ENCODE measurements at regions not wholly inside any gene's neighbourhood (a gene's known extent, or its start where the extent isn't known, plus 50 kb on each side); places are given as distances from the start of the nearest gene placed in this dataset.
"Not testable (repeated sequence)": the region's sequence is repeated elsewhere in the genome, so short reads cannot be mapped to it uniquely, and the experiment has no call there.

DNA sequence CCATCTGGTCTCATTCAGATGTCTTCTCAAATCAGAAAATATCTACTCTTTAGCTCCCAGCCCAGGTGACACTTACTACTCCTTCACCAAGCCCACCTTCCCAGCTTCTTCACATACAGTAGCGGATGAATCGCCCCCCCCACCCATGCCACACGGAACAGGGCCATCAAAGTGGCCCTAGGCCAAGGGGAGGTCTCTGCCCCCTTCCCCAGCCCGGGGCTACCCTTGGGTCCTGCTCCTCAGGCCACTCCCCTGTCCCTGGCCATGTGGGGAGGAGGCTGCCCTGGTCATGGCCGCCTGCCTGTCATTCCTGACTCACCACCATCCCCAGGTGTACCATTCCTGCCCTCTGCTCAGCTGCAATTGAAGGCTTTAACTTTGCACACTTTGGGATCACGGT, 142.8 kb downstream of the NECTIN1 start:
- no peak for DNase-seq

DNA sequence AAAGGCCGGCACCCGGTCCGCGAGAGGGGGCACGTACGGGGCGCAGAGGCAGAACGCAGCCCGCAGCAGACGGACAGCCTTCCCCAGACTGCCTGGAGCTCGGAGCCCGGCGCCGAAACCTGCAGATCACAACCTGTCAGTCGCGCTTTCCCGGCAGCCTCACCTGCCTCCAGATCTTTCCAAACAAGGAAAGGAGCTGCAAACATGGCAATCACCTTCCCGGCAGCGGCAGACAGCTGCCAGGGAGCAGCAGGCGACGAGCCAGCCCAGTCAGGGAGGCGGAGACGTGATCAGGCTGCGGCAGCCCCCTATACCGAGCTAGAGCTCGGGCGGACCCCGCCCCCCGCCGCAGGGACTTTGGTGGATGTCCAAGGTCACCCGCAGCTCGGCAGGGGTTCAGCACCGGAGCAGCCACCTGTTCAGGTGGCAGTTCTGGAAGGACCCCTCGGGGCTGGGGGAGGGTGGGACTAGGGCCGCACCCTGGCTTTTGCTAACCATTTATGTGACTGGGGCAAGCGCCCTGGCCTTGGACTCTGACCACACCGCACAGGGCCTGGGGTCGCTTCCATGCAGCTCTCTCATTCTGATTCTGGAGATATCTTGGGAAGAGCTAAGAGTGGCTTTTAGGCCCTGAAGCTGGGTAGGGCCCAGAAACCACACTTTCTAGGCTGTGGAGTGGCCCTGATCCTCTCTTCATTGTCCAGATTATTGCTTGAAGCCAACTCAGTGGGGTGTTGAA, 143.8 kb downstream of the NECTIN1 start:
- DNase-seq = no peak

GRCh38 chr11:119584193-119585042, 144.6 kb downstream of the NECTIN1 start:
- DNase-seq = no peak

DNA sequence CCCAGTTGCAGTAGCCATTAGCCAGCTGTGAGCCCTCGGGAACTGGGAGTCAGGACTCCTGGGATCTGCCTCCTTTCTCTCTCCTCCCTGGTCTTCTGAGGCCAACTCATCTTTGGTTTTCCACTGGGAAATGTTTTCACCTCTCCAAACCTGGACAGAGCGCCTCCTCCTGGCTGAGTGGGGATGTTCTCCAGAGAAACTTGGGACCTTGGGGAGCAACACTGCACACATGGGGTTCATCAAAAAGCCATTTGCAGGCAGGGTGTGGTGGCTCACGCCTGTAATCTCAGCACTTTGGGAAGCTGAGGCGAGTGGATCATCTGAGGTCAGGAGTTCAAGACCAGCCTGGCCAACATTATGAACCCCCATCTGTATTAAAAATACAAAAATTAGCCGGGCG, 145.4 kb downstream of the NECTIN1 start:
- DNase-seq = no peak

DNA sequence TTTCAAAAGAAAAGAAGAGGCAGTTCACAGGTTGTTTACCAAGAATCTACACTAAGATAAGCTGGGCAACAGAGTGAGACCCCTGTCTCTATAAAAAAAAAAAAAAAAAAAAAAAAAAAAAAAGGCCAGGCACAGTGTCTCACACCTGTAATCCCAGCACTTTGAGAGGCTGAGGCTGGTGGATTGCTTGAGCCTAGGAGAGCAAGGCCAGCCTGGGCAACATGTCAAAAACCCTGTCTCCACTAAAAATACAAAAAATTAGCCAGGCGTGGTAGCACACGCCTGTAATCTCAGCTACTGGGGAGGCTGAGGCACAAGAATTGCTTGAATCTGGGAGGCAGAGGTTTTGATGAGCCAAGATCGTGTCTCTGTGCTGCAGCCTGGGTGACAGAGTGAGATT, 147.6 kb downstream of the NECTIN1 start:
- not testable (repeated sequence) for DNase-seq

DNA sequence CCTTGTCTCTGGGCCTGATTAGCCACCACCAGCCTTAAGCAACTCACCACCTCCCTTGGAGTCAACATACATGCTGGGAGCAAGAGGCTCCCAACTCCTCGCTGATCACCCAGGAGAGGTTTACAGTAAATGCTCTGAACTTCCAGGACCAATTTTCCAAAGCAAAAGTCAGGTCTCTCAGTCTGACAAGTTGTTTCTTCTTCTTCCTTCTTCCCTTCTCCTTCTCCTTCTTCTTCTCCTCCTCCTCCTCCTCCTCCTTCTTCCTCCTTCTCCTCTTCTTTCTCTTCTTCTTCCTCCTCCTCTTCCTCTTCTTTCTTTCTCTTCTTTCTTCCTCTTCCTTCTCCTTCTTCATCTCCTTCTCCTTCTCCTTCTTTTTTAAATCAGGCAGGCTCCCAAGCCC, 148.2 kb downstream of the NECTIN1 start:
- no peak for DNase-seq

DNA sequence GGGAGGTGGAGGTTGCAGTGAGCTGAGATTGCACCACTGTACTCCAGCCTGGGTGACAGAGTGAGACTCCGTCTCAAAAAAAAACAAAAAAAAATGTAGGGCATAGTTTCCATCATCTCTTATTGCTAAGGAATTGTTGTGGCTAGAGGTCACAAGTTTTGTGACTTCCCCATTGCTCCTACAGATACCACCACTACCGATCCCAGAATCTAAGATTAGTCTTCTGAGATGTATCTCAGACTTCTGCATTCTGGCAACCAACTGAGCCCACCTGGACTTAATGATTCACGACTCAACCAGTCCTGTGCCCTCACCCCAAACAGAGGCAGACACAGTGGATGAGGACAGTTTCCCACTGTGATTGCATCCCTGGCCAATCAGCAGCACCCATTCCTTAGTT, 148.9 kb downstream of the NECTIN1 start:
- no peak for DNase-seq

DNA sequence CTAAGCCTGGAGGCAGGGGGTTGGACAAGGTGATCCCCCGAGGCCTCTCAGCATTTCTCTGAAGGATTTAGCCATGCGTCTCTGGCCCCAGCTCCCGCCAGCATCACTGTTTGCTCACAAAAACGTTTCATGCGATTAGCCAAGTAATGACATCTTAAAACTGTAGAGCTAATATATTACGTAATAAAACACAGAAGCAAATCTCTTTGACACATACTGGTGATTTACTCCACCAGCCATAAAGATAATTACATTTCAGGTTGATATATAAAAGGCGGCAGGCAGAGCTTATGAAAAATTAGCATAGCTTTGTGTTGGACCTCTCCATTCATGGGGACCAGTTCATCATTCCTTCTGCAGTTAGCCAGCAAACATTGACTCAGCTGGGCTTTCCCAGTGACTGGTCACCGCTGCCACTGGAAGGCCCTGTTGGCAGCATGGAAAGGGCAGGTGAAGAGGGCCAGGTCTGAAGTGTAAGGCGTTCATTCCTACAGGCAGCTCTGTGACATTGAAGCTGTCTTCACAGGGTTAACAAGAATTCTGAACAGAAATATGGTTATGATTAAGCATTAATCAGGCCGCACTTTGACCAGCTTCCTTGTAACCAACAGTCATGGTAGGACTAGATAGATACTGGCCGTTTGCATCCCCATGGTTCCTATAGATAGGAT, 150.3 kb downstream of the NECTIN1 start:
- DNase-seq = no peak

DNA sequence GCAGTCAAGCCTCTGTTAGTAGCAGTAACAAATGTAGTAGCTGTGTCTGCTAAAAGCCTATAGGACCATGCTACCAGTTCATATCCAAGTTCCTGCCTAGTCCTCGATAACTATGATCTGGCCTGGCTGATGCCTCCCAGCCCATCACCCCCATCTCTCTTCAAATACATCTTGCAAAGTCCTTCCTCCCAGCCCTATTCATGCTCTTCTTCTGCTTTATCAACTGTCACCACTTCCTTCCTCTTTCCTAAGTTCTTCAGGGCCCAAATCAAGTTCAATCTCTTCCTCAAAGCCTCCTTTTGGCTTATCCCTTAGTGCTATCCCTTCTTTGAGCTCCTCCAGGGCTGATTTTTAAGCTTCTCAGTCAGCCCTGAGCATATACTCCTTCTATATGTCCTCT, 150.9 kb upstream of the THY1 start:
- DNase-seq = no peak

DNA sequence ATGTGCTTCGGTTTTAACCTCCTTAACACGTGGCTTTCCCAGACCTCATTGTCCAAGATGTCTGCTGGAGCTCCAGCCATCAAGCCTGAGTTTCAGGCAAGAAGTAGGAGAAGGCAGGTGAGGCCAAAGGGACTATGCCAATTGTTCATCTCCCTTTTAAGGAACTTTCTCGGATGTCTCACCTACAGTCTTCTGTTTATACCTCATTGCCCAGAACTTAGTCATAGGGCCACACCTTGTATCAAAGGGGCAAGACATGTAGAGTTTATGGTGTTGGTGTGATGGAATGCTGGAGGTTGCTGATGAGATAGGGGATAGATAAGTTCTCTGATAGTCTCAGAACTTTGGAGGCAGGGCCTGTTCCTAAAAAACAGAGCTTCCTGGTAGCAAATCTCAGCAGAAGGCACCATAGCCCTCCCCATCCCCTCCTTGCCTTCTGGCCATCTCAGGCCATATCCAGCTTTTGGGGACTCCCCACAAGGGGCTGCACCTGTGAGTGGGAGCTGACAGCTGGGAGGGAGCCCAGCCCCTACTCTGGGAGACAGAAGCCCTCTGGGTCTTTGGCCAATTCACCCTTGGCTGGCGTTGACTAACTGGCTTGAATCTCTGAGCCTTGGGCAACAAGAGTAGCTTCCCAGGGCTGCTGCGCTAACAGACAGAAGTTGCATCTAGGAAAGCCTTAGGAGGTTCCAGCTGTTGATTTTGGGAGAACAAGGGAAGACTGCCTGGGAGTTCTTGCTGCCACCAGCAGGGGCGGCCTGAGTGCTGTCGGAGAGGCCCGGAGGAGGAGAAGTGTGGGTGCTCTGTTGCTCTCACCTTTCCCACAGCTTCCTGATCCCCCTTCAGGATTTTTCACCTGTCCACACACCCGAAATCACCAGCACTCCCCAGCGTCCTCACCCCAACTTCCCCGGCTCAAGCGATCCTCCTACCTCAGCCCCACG, 149.8 kb upstream of the THY1 start:
- no peak for DNase-seq

DNA sequence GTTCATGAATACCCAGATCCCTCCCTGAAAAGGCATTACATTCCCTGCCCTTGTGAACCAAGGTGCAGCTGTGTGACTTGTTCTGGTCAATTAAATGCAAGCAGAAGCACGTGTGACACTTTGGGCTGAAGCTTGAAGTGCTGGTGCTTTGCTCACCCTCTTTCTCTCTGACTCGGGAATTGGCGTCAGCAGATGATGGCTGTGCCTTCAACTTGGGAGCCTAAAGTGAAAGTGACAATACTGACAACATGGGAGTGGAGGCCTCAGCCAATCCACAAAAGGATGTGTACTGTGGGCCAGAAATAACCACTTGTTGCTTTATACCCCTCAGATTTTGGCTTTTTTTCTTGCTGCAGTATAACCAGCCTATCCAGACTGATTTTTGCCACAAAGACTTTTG, 148.3 kb upstream of the THY1 start:
- DNase-seq = no peak

GRCh38 chr11:119567688-119568582, 145.0 kb upstream of the THY1 start:
- no peak for DNase-seq

DNA sequence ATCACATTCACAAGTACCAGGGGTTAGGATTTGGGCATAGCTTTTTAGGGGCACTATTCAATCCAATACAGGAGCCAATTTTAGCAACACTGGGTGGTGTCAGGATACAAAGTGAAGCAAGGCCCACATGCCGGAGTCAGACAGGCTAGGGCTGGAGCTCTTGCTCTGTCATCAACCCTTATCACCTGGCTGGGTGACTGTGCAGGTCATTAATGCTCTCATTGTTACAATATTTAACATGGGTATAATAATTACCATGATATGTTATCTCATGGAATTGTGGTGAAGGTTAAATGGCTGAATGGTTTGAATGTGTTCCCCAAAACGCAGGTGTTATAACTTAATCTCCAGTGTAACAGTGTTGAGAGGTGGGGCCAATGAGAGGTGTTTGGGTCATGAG, 143.3 kb upstream of the THY1 start:
- no peak for DNase-seq

DNA sequence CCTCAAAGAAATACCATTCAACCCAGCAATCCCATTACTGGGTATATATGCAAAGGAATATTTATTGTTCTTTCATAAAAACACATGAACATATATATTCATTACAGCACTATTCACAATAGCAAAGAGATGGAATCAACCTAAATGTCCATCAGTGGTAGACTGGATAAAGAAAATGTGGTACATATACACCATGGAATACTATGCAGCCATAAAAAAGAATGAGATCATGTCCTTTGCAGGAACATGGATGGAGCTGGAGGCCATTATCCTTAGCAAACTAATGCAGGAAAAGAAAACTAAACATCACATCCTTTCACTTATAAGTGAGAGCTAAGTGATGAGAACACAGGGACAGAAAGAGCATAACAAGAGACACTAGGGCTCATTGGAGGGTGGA, 142.7 kb upstream of the THY1 start:
- DNase-seq = not testable (repeated sequence)

- no peak for DNase-seq
Observed at GRCh38 chr11:119560961-119561360, 138.0 kb upstream of the THY1 start.

GRCh38 chr11:119560291-119560690, 137.3 kb upstream of the THY1 start:
- no peak for DNase-seq

DNA sequence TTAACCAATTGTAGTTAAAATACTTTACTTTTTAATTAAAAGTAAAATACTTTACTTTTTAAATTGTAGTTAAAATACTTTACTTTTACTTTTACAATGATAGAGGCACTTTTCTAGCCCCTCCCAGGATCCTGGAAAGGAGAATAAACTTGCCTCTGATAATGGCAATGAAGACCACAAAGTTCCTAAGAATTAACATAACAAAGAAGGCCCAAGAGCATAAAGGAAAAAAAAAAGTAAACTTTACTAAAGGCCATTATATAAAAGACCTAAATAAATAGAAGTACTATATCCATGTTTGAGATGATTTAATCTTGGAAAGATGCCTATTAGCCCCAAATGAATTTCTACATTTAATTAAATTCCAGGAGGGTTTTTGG, 129.1 kb upstream of the THY1 start:
- no peak for DNase-seq

GRCh38 chr11:119551420-119552105, 128.6 kb upstream of the THY1 start:
- DNase-seq = no peak

DNA sequence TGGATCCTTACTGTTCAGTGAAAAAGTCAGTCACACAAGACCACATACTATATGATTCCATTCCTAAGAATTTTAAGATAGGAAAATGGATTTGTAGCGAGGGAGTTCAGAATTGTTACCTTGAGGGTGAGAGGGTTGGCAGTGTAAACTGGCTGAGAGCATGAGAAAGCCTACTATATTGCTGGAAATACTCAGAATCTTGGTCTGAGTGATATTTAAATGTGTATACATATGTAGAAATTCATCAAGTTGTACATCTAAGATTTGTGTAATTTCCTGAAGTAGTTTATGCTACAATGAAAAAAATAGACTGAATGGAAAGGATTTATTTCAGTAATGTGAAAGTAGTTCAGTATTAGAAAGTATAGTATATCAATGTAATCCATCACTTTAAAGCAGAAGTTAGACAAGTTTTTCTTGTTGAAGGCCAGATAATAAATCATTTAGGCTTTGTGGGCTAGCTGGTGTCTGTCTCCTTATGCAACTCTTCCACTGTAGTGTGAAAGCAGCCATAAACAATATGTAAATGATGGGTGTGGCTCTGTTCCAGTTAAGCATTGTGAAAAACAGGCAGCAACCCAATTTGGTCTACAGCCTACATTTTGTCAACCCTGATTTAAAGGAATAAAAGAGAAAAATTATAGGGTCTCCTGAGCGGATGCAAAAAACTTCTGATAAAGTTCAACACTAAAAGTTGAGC, 127.2 kb upstream of the THY1 start:
- no peak for DNase-seq

DNA sequence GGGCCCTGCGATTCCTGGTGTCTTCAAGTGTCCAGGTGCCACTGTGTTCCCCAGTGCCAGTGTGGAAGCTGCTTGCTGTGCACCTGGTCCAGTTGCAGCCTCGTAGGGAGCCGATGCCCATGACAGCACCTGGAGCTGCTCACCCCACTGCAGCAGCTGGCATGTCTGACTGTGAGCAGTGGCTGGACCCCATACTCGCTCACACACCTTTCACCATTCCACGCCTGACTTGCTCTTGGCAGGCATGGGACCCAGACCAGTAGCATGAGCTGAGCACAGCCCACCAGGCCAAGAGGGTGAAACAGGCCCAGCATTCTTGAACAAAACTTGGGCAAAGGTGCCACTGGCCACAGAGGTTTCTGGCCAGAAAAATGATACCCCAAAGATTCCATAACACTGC, 124.5 kb upstream of the THY1 start:
- no peak for DNase-seq

Measured in CD4-positive, alpha-beta T cell treated with Interferon gamma for 1 hour (primary cell).